Fibroblast of lung (primary cell): ENCODE measurements at regions not wholly inside any gene's neighbourhood (a gene's known extent, or its start where the extent isn't known, plus 50 kb on each side); places are given as distances from the start of the nearest gene placed in this dataset.

Experiments
- DNase-seq, 2 donors: peaks; one replicate each; pipeline versions ENCODE4 v3.0.0 to v3.0.0-alpha.2; 2010; ENCODE audit warnings: low read depth in 2 of 2
- H2AFZ ChIP-seq: 2 replicates; pipeline ENCODE4 v1.5.1; 2012; ENCODE audit warnings: low read length, control low read depth, inconsistent platforms
- H3K27ac ChIP-seq: 2 replicates; pipeline ENCODE4 v1.5.1; 2011; ENCODE audit warnings: low read length, control low read depth; ENCODE audit not compliant: insufficient read depth
- H3K27me3 ChIP-seq: 2 replicates; pipeline ENCODE4 v1.5.1; 2011; ENCODE audit warnings: mild to moderate bottlenecking, low read length; ENCODE audit not compliant: control insufficient read depth, insufficient read depth
- H3K36me3 ChIP-seq: 2 replicates; pipeline ENCODE4 v1.5.1; 2011; ENCODE audit warnings: low read length; ENCODE audit not compliant: control insufficient read depth, insufficient read depth
- H3K4me1 ChIP-seq: 2 replicates; pipeline ENCODE4 v1.5.1; 2011; ENCODE audit warnings: low read length; ENCODE audit not compliant: control insufficient read depth, insufficient read depth; ENCODE audit errors: extremely low read depth
- H3K4me2 ChIP-seq: 2 replicates; pipeline ENCODE4 v1.5.1; 2011; ENCODE audit warnings: low read length, control low read depth; ENCODE audit not compliant: insufficient read depth; ENCODE audit errors: extremely low read depth
- H3K4me3 ChIP-seq, 4 experiments: fragments of 200-600 bp in 1 of 4; sonication (generic) in 1 of 4; replicated peaks in 1 of 4; 2 replicates each; pipeline ENCODE4 v1.5.1; 2011 to 2016; ENCODE audit warnings: low read length in 4 of 4, low read depth in 3 of 4, mild to moderate bottlenecking in 3 of 4, control low read depth in 2 of 4, inconsistent platforms in 1 of 4, mixed read lengths in 1 of 4; ENCODE audit not compliant: insufficient read depth in 1 of 4; ENCODE audit errors: control extremely low read depth in 1 of 4
- H3K79me2 ChIP-seq: 2 replicates; pipeline ENCODE4 v1.5.1; 2012; ENCODE audit warnings: mild to moderate bottlenecking, low read length, inconsistent platforms; ENCODE audit not compliant: control insufficient read depth, insufficient read depth
- H3K9ac ChIP-seq: 2 replicates; pipeline ENCODE4 v1.5.1; 2011; ENCODE audit warnings: mild to moderate bottlenecking, low read length, control low read depth; ENCODE audit not compliant: insufficient read depth
- H3K9me3 ChIP-seq: 2 replicates; pipeline ENCODE4 v1.5.1; 2012; ENCODE audit warnings: low read depth, low read length; ENCODE audit not compliant: control insufficient read depth, insufficient read depth
- H4K20me1 ChIP-seq: 2 replicates; pipeline ENCODE4 v1.5.1; 2011; ENCODE audit warnings: low read length; ENCODE audit not compliant: control insufficient read depth, insufficient read depth; ENCODE audit errors: extremely low read depth
- EZH2 ChIP-seq: IDR thresholded peaks from 2 replicates; pipeline ENCODE4 v1.5.1; 2012; ENCODE audit warnings: low read length, control low read depth, mild to moderate bottlenecking; ENCODE audit errors: missing control alignments
- TF ChIP-seq, protein P1 (sequence below), 2 donors: IDR thresholded peaks in 1 of 2; conservative IDR thresholded peaks in 1 of 2; 1 replicate in 1 of 2; 2 replicates in 1 of 2; pipeline ENCODE4 v1.5.1; 2011 to 2012; ENCODE audit warnings: low read length in 2 of 2, control low read depth in 1 of 2, inconsistent platforms in 1 of 2, low read depth in 1 of 2, mild to moderate bottlenecking in 1 of 2

DNA sequence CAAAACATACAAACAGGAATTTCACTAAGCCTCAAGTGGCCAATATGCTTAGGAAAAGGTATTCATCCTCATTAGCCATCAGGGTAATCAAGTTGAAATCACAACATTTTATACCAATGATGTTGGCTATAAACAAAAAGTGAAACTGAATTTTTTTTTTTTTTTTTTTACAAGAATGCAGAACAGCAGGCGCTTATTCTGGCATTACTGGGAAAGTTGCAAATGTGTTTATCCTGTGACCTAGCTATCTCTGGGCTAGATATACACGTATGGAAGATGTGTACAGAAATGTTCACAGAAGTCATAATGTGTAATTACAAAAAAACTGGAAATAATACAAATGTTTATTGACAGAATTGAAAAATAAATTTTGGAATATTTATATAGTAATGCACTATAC is 1430.4 kb upstream of the TENM3 start:
- no peak overlapping the region for H3K9ac ChIP-seq
- no peak for DNase-seq
- no peaks in the 10 kb centered on the region for H3K4me1 ChIP-seq
- no peak overlapping the region for H3K4me2 ChIP-seq
- H4K20me1 ChIP-seq: no peaks in the 10 kb centered on the region
- no peak overlapping the region for H3K27ac ChIP-seq
- H3K36me3 ChIP-seq: no peaks in the 10 kb centered on the region
- TF ChIP-seq, protein P1, sequence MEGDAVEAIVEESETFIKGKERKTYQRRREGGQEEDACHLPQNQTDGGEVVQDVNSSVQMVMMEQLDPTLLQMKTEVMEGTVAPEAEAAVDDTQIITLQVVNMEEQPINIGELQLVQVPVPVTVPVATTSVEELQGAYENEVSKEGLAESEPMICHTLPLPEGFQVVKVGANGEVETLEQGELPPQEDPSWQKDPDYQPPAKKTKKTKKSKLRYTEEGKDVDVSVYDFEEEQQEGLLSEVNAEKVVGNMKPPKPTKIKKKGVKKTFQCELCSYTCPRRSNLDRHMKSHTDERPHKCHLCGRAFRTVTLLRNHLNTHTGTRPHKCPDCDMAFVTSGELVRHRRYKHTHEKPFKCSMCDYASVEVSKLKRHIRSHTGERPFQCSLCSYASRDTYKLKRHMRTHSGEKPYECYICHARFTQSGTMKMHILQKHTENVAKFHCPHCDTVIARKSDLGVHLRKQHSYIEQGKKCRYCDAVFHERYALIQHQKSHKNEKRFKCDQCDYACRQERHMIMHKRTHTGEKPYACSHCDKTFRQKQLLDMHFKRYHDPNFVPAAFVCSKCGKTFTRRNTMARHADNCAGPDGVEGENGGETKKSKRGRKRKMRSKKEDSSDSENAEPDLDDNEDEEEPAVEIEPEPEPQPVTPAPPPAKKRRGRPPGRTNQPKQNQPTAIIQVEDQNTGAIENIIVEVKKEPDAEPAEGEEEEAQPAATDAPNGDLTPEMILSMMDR (conservative IDR thresholded peaks at IDR 0.05 in 1 of 2, IDR thresholded peaks at IDR 0.05 in 1 of 2; ENCODE audit: low read depth in 1 of 2, low read length in 2 of 2): no peak
- TF ChIP-seq EZH2: no peak
- no peaks in the 10 kb centered on the region for H3K79me2 ChIP-seq
- H2AFZ ChIP-seq: no peak overlapping the region
- no peaks in the 10 kb centered on the region for H3K27me3 ChIP-seq
- no peak overlapping the region for H3K4me3 ChIP-seq
- no peaks in the 10 kb centered on the region for H3K9me3 ChIP-seq

DNA sequence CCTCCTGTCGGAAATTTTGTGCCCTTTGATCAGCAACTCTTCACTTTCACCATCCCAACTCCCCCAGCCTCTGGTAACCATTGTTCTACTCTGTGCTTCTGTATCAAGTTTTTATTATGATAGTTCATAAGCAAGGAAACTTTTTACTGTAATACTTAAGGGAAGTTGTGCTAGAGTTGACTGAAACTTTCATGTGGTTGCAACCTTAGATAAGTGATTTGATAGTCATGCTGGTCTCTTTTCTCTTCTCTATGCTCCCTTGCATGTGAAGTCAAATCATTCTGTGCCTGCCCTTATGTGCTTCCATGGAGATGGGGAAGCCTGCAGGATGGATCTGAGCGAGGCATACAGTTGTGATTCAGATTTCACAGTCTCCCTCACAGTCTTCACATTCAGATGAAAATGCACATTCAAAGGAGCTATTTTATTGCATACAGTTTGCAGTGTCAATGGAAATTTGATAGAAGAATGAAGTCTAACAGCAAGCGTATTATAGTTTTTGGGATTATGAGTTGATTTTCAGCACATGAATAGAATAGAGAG is 1428.3 kb upstream of the TENM3 start:
- TF ChIP-seq EZH2: no peak
- TF ChIP-seq, protein P1 (conservative IDR thresholded peaks at IDR 0.05 in 1 of 2, IDR thresholded peaks at IDR 0.05 in 1 of 2; ENCODE audit: low read depth in 1 of 2, low read length in 2 of 2): no peak
- no peak overlapping the region for H3K4me3 ChIP-seq
- H3K36me3 ChIP-seq: no peaks in the 10 kb centered on the region

DNA sequence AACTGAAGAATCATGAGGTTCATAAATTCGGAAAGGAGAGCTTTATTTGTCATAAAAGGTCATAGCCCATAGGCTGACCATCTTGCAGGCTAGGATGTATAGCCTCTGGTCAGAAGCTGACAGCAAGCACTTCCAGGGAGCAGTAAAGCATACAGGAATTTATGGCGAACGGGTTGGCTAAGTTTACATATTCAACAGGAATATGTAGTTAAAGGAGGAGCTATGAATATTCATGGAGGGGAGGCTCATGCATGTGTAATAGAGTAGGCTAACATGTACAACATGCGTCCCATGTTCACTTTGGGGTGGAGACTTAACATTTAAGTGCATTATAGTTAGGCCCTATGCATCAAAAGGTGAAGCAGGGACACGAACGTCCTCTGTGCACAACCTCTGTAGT is 1425.7 kb upstream of the TENM3 start:
- no peak for DNase-seq
- H2AFZ ChIP-seq: no peak overlapping the region
- no peaks in the 10 kb centered on the region for H3K27me3 ChIP-seq
- H3K4me2 ChIP-seq: no peak overlapping the region
- no peaks in the 10 kb centered on the region for H3K36me3 ChIP-seq
- TF ChIP-seq, protein P1 (conservative IDR thresholded peaks at IDR 0.05 in 1 of 2, IDR thresholded peaks at IDR 0.05 in 1 of 2; ENCODE audit: low read depth in 1 of 2, low read length in 2 of 2): no peak
- no peak for TF ChIP-seq EZH2
- H3K27ac ChIP-seq: no peak overlapping the region
- no peaks in the 10 kb centered on the region for H3K4me1 ChIP-seq
- H3K9me3 ChIP-seq: no peaks in the 10 kb centered on the region
- no peak overlapping the region for H3K9ac ChIP-seq
- H4K20me1 ChIP-seq: no peaks in the 10 kb centered on the region
- no peak overlapping the region for H3K4me3 ChIP-seq
- H3K79me2 ChIP-seq: no peaks in the 10 kb centered on the region

More for the DNA sequence above, 1428.3 kb upstream of the TENM3 start:
- no peaks in the 10 kb centered on the region for H3K9me3 ChIP-seq
- H2AFZ ChIP-seq: no peak overlapping the region
- H3K27ac ChIP-seq: no peak overlapping the region
- no peaks in the 10 kb centered on the region for H4K20me1 ChIP-seq
- H3K9ac ChIP-seq: no peak overlapping the region
- no peaks in the 10 kb centered on the region for H3K27me3 ChIP-seq
- no peaks in the 10 kb centered on the region for H3K79me2 ChIP-seq
- no peak overlapping the region for H3K4me2 ChIP-seq
- H3K4me1 ChIP-seq: no peaks in the 10 kb centered on the region
- no peak for DNase-seq
